Trophoblast cell (in vitro differentiated cells and primary cell): ENCODE measurements at regions not wholly inside any gene's neighbourhood (a gene's known extent, or its start where the extent isn't known, plus 50 kb on each side); places are given as distances from the start of the nearest gene placed in this dataset.

ENCODE experiments used
- DNase-seq, 2 donors: peaks; one replicate each; pipeline ENCODE4 v3.0.0-alpha.2; 2016
- H2AFZ ChIP-seq: 2 replicates; pipeline ENCODE4 v1.6.1; 2013; ENCODE audit warnings: low read length, moderate library complexity, mild to moderate bottlenecking; ENCODE audit not compliant: insufficient read depth, poor library complexity
- H2AK5ac ChIP-seq: 2 replicates; pipeline ENCODE4 v1.6.1; 2013; ENCODE audit warnings: mild to moderate bottlenecking, low read length
- H2BK120ac ChIP-seq: 2 replicates; pipeline ENCODE4 v1.6.1; 2013; ENCODE audit warnings: low read length, mild to moderate bottlenecking, moderate library complexity; ENCODE audit not compliant: insufficient read depth, poor library complexity
- H2BK12ac ChIP-seq: 2 replicates; pipeline ENCODE4 v1.6.1; 2013; ENCODE audit warnings: mild to moderate bottlenecking, low read length, moderate library complexity
- H2BK5ac ChIP-seq: 2 replicates; pipeline ENCODE4 v1.6.1; 2013; ENCODE audit warnings: low read length, low read depth, moderate library complexity, mild to moderate bottlenecking; ENCODE audit not compliant: poor library complexity
- H3K14ac ChIP-seq: 2 replicates; pipeline ENCODE4 v1.6.1; 2013; ENCODE audit warnings: mild to moderate bottlenecking, low read length
- H3K18ac ChIP-seq: 2 replicates; pipeline ENCODE4 v1.6.1; 2013; ENCODE audit warnings: mild to moderate bottlenecking, low read length
- H3K23ac ChIP-seq: 2 replicates; pipeline ENCODE4 v1.6.1; 2013; ENCODE audit warnings: low read length
- H3K27ac ChIP-seq: 2 replicates; pipeline ENCODE4 v1.5.1; 2013; ENCODE audit warnings: low read depth, mild to moderate bottlenecking, inconsistent platforms, low read length, moderate library complexity
- H3K27me3 ChIP-seq: 2 replicates; pipeline ENCODE4 v1.6.1; 2013; ENCODE audit warnings: inconsistent platforms, mild to moderate bottlenecking, low read length, moderate library complexity; ENCODE audit not compliant: insufficient read depth
- H3K36me3 ChIP-seq, 2 experiments: 1 replicate in 1 of 2; 2 replicates in 1 of 2; pipeline ENCODE4 v1.6.1; 2013; ENCODE audit warnings: low read length in 2 of 2, mild to moderate bottlenecking in 2 of 2, moderate library complexity in 1 of 2; ENCODE audit not compliant: insufficient read depth in 2 of 2, control insufficient read depth in 1 of 2
- H3K4ac ChIP-seq: 2 replicates; pipeline ENCODE4 v1.6.1; 2013; ENCODE audit warnings: low read depth, mild to moderate bottlenecking, low read length, moderate library complexity
- H3K4me1 ChIP-seq, 2 experiments: 1 replicate in 1 of 2; 2 replicates in 1 of 2; pipeline ENCODE4 v1.6.1; 2013; ENCODE audit warnings: low read length in 2 of 2, mild to moderate bottlenecking in 2 of 2, moderate library complexity in 1 of 2; ENCODE audit not compliant: insufficient read depth in 2 of 2, control insufficient read depth in 1 of 2
- H3K4me2 ChIP-seq: 2 replicates; pipeline ENCODE4 v1.6.1; 2013; ENCODE audit warnings: inconsistent platforms, mild to moderate bottlenecking, low read length, moderate library complexity
- H3K4me3 ChIP-seq: 2 replicates; pipeline ENCODE4 v1.5.1; 2013; ENCODE audit warnings: mild to moderate bottlenecking, low read depth, low read length, inconsistent platforms
- H3K79me1 ChIP-seq: one replicate; pipeline ENCODE4 v1.6.1; 2013; ENCODE audit warnings: low read length
- H3K79me2 ChIP-seq: 2 replicates; pipeline ENCODE4 v1.6.1; 2013; ENCODE audit warnings: low read length, mild to moderate bottlenecking; ENCODE audit not compliant: control insufficient read depth, insufficient read depth, poor library complexity
- H3K9ac ChIP-seq: 2 replicates; pipeline ENCODE4 v1.6.1; 2013; ENCODE audit warnings: mild to moderate bottlenecking, low read length
- H3K9me3 ChIP-seq: 2 replicates; pipeline ENCODE4 v1.6.1; 2013; ENCODE audit warnings: low read depth, mild to moderate bottlenecking, control low read depth, inconsistent platforms, low read length; ENCODE audit not compliant: insufficient read depth
- H4K12ac ChIP-seq: 2 replicates; pipeline ENCODE4 v1.6.1; 2013; ENCODE audit warnings: low read depth, mild to moderate bottlenecking, low read length, moderate library complexity
- H4K8ac ChIP-seq: 2 replicates; pipeline ENCODE4 v1.6.1; 2013; ENCODE audit warnings: low read depth, mild to moderate bottlenecking, low read length, moderate library complexity
- H4K91ac ChIP-seq: one replicate; pipeline ENCODE4 v1.6.1; 2013; ENCODE audit warnings: low read depth, mild to moderate bottlenecking, low read length, moderate library complexity
- WGBS: extraction: QIAGEN DNeasy Blood & Tissue Kit; methylation state at CpG from one replicate; pipeline ENCODE4 v1.1.7; 2013; ENCODE audit warnings: missing lambda C conversion rate; ENCODE audit not compliant: insufficient read length, insufficient coverage; ENCODE audit errors: extremely low coverage; 5-methylcytosine and 5-hydroxymethylcytosine counted together

GRCh38 chr13:53405616-53406015 is 377.0 kb downstream of the OLFM4 start:
- Histone ChIP-seq H3K79me1 (no peaks in the 10 kb centered on the region), H3K27ac (no peak overlapping the region), H2AK5ac (no peak overlapping the region), H3K36me3 (no peaks in the 10 kb centered on the region), H4K8ac (no peak overlapping the region), H2BK5ac (no peak overlapping the region), H3K4me3 (no peak overlapping the region), H3K18ac (no peak overlapping the region), H2AFZ (no peak overlapping the region), H3K79me2 (no peaks in the 10 kb centered on the region), H4K91ac (no peak overlapping the region), H2BK12ac (no peak overlapping the region), H4K12ac (no peak overlapping the region), H3K9ac (no peak overlapping the region), H3K14ac (no peak overlapping the region), H3K9me3 (peaks cover 3% of the 10 kb centered on the region), H3K4me2 (no peak overlapping the region), H2BK120ac (no peak overlapping the region), H3K4ac (no peak overlapping the region), H3K4me1 (peaks cover 2% of the 10 kb centered on the region in 2 experiments), H3K23ac (no peak overlapping the region), H3K27me3 (no peaks in the 10 kb centered on the region)
- no peak for DNase-seq
- whole genome bisulfite sequencing, result no CpG with 5 or more reads among the region's 8 CpGs

DNA sequence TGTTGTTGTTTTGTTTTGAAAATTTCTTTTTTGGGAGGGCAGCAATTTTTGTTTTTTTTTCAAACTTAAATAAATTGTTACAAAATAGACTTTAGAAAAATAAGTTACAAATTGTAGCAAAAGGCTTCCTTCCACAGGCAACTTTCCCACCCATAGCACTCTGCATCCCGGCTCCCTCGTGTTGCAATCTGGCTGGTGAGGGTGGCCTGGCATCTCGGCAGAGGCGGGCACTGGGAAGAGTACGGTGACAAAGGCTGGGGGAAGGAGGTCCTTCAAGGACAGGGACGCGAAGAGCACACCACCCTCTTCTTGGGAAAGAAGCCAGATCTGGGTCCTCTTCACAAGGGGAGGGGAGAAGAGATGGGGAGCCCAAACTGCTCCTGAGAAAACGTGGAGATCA is 379.7 kb downstream of the OLFM4 start:
- WGBS, result no CpG with 5 or more reads among the region's 8 CpGs
- Histone ChIP-seq H2BK5ac (no peak overlapping the region), H3K27me3 (no peaks in the 10 kb centered on the region), H3K79me1 (no peaks in the 10 kb centered on the region), H3K18ac (no peak overlapping the region), H3K4me1 (peaks cover 2% of the 10 kb centered on the region in 2 experiments), H2AK5ac (no peak overlapping the region), H3K36me3 (no peaks in the 10 kb centered on the region), H2BK12ac (no peak overlapping the region), H3K27ac (no peak overlapping the region), H2BK120ac (no peak overlapping the region), H3K79me2 (no peaks in the 10 kb centered on the region), H3K4me3 (no peak overlapping the region), H3K23ac (no peak overlapping the region), H3K4ac (no peak overlapping the region), H3K14ac (no peak overlapping the region), H2AFZ (no peak overlapping the region), H3K9ac (no peak overlapping the region), H4K12ac (no peak overlapping the region), H4K91ac (no peak overlapping the region), H4K8ac (no peak overlapping the region), H3K4me2 (no peak overlapping the region), H3K9me3 (peaks cover 3% of the 10 kb centered on the region)
- no peak for DNase-seq

DNA sequence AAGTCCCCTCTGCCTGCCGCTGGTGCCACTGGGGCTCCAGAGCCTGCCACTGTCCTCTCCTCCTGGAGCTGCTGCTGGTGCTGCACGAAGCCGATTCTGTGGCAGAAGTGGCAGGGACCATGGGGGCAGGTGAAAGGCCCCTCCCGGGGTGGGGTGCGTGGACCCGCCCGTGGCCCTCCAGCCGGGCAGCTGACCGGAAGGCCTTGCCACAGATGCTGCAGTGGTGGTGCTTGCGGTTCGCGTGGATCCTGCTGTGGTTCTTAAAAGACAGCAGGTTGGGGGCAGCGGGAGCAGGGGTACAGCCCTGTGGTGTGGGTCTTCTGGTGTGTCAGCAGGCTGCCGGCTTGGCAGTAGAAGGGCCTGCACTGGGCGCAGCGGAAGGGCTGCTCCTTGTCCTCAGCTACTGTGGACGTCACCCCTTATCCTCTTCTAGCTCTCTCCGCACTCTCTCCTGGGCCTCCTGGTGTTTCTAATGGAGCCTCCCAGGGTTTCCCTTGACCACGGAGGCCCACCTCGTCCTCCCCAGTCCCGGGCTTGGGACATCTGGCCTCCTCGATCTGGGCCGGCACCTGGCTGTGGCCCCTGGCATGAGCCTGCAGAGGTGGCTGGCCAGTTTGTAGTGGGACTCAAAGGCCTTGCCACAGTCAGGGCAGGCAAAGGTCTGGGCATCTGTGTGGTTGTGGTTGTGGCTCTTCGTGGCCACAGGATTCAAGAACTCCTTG is 380.4 kb downstream of the OLFM4 start:
- no peaks in the 10 kb centered on the region for H3K27me3 ChIP-seq
- H3K14ac ChIP-seq, result no peak overlapping the region
- no peak overlapping the region for H4K12ac ChIP-seq

GRCh38 chr13:53411463-53411862 is 382.9 kb downstream of the OLFM4 start:
- Histone ChIP-seq H3K27me3 (no peaks in the 10 kb centered on the region), H3K9me3 (peaks cover 3% of the 10 kb centered on the region), H3K18ac (no peak overlapping the region), H3K23ac (no peak overlapping the region), H2BK5ac (no peak overlapping the region), H3K4ac (no peak overlapping the region), H4K8ac (no peak overlapping the region), H2AK5ac (no peak overlapping the region), H4K91ac (no peak overlapping the region), H3K79me2 (no peaks in the 10 kb centered on the region), H3K9ac (no peak overlapping the region), H2AFZ (no peak overlapping the region), H3K14ac (no peak overlapping the region), H3K27ac (no peak overlapping the region), H4K12ac (no peak overlapping the region), H2BK120ac (no peak overlapping the region), H3K79me1 (no peaks in the 10 kb centered on the region), H3K4me3 (no peak overlapping the region), H3K4me2 (no peak overlapping the region), H3K36me3 (no peaks in the 10 kb centered on the region), H3K4me1 (no peaks in the 10 kb centered on the region), H2BK12ac (no peak overlapping the region)
- DNase-seq, result no peak
- no CpG with 5 or more reads among the region's 1 CpG for WGBS

More for the DNA sequence above, 380.4 kb downstream of the OLFM4 start:
- no peak overlapping the region for H2BK5ac ChIP-seq
- H4K91ac ChIP-seq, result no peak overlapping the region
- H3K9me3 ChIP-seq, result peaks cover 3% of the 10 kb centered on the region
- no peak overlapping the region for H2BK12ac ChIP-seq
- peaks cover 2% of the 10 kb centered on the region in 2 experiments for H3K4me1 ChIP-seq
- no peaks in the 10 kb centered on the region for H3K79me2 ChIP-seq
- no peak overlapping the region for H3K18ac ChIP-seq
- no peak overlapping the region for H3K27ac ChIP-seq
- no peak overlapping the region for H3K4ac ChIP-seq
- H3K4me2 ChIP-seq, result no peak overlapping the region
- H3K79me1 ChIP-seq, result no peaks in the 10 kb centered on the region
- no CpG with 5 or more reads among the region's 24 CpGs for WGBS
- no peak overlapping the region for H2AFZ ChIP-seq
- H3K36me3 ChIP-seq, result no peaks in the 10 kb centered on the region
- H2BK120ac ChIP-seq, result no peak overlapping the region
- no peak overlapping the region for H3K23ac ChIP-seq
- H3K9ac ChIP-seq, result no peak overlapping the region
- DNase-seq, result no peak
- H2AK5ac ChIP-seq, result no peak overlapping the region
- no peak overlapping the region for H4K8ac ChIP-seq
- no peak overlapping the region for H3K4me3 ChIP-seq
